Fibroblast of upper back skin (primary cell): ENCODE measurements at regions not wholly inside any gene's neighbourhood (a gene's known extent, or its start where the extent isn't known, plus 50 kb on each side); places are given as distances from the start of the nearest gene placed in this dataset.
"Not testable (repeated sequence)": the region's sequence is repeated elsewhere in the genome, so short reads cannot be mapped to it uniquely, and the experiment has no call there.

ENCODE experiments used
- DNase-seq: peaks from one replicate; pipeline ENCODE4 v3.0.0-alpha.2; 2013

DNA sequence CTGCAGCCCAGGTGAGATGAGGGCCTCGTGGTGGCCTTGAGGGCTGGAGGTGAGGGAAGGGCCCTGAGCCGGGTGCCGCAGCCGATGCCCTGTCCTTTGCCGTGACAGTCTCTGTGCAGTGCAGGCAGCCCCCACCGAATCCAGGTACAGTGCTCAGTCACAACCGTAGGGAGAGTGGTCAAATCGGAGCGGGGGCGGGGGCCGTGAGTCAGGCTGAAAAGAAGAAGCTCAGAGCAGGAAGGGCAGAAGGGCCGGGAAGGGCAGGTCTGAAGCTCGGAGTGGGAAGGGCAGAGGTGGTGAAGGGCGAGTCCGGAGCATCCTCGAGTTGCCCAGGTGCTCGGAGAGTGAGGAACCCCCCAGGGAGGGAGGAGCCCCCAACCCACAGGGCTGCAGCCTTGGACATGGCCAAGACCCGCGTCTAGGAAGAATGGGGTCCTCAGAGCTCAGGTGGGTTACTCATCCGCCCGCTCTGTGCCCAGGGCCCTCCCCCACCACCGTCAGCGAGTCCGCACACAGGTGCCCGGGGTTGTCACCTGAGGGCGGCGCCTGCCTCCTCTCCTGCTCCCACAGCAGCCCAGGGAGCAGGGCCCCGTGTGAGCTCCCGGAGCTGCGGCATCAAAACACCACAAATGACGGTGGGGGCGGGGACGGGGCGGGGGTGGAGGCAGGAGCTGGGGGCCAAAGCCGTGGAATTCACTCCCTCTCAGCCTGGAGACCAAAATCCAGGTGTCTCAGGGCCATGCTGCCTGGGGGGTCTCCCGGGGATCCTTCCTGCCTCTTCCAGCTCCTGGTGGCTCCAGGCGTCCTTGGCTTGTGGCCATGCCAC is 179.7 kb upstream of the ZNF469 start:
- DNase-seq = not testable (repeated sequence)

DNA sequence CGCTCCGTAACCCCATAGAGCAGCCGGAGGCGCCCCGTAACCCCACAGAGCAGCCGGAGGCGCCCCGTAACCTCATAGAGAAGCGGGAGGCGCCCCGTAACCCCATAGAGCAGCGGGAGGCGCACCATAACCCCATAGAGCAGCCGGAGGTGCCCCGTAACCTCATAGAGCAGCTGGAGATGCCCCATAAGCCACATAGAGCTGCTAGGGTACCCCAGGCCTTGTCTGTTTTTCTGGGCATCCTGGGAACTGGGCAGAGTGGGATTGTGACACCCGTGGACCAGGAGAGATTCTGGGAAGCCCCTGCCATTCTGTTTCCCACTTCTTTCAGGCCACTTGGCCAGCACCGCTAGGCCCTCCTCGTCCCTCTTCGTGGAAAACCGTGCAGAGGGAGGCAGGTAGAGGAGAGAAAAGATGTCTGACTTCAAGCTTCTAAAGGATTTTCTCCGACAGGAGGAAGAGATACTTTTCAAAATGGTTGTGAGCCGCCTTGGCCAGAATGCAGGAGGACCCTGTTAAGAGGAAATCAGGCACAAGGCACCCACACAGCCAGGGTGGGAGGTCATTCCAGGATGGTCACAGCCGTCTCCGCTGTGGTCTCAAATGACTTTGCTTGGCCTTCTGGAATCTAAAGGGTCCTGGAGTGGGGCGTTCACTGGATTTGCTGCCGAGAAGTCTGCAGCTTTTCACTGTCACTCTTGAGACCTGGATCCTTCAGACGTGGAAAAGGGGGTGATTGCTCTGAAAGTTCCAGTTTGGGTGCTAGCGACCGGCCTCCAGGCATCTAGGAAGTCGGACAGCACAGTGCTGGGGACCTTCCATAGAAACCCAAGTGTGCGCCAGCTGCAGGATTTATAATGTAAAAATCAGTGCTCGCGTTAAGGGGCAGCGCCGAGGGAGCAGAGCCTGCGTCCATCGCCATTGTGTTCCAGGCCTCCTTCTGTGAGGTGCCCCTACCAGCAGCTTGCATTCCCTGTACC is 178.3 kb upstream of the ZNF469 start:
- not testable (repeated sequence) for DNase-seq

DNA sequence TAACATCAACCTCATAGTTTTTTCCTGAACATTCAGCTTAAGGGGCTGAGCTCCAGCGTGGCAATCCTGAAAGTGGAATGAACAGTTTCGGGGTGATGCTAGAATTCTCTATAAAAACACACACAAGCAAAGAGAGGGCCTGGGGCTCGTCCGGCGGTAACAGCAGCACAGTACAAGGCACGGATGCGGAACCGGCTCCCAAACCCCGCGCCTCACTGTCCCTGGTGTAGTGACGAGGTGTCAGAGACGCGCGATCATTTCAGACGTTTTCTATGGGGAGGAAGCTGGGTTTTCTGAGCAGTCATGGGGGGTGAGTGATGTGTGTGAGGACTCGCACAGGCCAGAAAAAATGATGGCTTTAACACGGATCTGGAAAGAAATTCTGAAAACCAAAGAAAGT is 177.3 kb upstream of the ZNF469 start:
- DNase-seq = not testable (repeated sequence)

DNA sequence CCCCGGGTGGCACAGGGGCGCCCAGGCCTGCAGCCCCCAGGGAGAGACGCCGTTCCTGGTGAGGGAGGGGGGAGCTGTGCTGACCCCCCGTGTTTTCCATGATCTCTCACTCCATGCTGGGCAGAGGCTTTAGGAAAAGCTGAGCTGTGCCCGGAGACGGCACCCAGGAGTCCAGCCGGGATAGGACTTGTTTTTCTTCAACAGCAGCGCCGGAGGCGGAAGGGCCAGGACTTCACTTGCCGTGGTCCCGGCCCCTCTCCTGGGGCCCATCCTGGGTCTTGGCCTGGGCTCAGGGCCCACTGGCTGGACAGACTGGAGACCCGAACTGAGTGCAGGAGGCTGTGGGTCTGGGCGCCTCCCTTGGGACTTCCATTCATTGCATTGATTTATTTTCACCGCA is 176.8 kb upstream of the ZNF469 start:
- not testable (repeated sequence) for DNase-seq

DNA sequence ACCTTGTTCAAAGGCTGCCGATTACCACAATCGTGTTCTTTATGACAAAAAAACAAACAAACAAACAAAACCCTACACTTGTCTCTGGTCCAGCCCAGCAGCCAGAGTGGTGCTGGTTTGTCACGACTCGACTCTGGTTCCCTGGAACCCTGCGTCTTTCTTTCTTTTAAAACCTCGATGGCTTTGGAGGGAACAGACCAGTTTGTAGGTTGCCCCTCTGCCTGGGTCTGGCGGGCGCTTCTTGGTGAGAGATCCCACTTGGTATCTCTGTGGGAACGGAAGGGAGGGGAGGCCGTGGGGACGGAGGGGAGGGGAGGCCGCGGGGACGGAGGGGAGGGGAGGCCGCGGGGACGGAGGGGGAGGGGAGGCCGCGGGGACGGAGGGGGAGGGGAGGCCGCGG is 176.2 kb upstream of the ZNF469 start:
- not testable (repeated sequence) for DNase-seq

DNA sequence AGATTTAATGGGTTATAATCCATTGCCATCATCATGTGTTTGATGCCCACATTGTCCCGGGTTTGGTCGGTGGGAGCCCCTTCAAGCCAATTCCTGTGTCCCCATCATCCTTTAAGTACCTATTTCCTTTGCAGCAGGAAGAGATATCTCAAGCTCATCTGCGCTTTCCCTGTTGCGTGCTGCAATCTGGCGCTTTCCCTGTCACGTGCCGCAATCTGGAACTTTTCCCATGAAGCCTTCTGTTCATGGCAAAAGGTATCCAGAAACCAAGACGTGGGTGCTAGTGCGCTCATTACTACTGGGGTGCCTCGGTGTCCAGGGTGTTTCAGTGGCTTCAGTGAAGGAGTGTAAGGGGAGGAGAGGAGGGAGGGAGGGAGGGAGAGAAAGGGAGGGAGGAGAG is 174.6 kb upstream of the ZNF469 start:
- DNase-seq = no peak

DNA sequence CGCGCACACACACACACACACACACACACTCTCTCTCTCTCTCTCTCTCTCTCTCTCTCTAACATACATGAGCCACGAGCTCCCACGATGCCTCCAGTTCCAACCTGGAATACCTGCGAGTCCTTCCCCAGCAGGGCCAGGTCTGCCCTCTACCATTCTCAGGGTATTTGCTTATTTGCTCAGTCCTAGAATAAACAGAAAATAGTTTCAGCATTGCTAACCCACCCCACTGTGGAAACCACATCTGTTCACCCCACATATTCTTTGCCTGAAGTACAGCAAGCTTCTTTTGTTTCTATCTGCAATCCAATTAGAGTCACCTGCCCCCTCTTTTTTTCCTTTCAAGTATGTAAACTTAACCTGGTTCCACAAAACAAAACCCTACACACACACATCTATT is 174.0 kb upstream of the ZNF469 start:
- DNase-seq = not testable (repeated sequence)

DNA sequence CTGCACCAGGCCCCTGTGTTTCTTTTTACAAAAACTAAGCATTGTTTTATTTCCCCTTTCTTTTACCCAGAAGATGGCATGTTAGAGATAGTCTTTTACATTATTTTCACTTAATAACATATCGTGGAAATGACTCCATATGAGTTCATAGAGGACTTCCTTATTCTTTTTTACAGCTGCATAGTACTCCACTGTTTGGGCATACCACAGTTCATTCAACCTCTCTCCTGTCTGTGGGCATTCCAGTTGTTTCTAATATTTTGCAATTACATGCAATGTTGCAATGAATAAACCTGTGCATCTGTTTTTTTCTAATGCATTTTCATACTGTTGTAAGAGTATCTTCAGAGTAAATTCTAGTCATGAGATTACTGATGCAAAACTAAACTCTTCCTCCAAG is 173.2 kb upstream of the ZNF469 start:
- DNase-seq = not testable (repeated sequence)

DNA sequence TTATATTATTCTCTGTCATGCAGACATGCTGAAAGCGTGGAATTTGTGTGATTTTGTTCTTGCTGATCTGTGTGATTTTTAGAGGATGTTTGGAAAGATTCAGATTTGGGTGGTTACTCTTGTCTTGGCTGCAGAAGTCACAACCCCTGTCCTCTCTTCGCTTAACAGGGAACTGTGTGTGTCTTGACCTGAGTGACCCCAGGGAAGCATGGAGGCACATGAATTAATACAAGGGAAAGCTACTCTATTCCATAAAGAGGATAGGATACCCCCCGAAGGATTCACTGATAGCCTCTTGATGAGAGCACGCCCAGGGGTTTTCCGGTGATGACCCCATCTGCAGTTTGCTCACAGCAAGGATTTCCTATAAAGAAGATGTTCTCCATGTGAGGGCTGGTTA is 168.8 kb upstream of the ZNF469 start:
- DNase-seq = not testable (repeated sequence)

DNA sequence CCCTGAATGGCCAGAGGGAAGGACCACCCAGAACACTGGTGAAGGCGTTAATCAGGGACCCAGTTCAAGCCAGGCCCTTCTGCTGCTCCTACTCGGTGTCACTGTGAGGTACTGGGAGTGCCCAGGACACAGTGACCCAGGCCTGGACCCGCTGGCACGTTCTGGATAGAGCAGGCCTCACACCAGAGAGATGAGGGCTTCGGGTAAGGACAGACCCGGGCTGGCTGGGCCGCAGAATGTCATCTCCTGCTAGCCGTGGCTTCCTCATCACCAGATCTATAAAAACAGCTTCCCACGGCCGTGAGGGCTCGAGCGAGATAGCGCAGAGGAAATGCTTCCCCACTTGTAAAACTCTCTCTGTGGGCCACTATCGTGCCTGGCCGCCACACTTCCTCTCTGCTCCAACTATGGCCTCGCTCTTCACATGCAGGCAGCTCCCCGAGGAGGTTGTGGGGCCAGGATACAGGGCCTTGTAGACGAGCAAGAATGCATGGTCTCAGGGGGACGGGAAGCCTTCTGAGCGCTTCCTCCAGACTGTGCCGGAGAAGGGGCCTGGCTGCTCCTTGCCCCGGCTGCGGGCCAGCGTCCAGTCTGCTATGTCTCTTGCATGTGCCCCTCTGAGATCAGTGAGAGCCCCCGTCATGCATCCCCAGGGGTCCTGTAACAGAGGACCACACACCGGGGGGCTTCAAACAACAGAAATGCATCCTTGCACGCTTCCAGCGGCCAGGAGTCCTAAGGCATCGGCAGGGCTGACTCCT is 161.6 kb upstream of the ZNF469 start:
- DNase-seq = not testable (repeated sequence)

DNA sequence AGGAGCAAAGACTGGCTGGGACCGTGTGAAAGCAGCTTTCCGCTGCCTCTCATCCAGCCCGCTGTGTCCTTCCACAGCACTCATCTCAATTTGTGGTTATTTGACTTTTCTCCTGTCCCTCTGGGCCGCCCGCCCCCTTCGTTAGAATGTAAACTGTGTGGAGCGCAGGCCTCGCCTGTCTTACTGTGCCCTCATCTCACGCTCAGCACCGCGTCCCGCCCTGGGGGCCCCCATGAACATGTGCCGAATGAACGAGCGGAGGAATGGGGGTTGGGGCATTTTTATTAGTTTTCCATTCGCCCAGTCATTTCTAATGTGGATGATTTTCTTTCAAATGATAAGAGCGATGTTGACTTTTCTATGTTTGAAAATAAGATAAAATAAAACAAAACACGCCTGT is 159.1 kb upstream of the ZNF469 start:
- DNase-seq = not testable (repeated sequence)

DNA sequence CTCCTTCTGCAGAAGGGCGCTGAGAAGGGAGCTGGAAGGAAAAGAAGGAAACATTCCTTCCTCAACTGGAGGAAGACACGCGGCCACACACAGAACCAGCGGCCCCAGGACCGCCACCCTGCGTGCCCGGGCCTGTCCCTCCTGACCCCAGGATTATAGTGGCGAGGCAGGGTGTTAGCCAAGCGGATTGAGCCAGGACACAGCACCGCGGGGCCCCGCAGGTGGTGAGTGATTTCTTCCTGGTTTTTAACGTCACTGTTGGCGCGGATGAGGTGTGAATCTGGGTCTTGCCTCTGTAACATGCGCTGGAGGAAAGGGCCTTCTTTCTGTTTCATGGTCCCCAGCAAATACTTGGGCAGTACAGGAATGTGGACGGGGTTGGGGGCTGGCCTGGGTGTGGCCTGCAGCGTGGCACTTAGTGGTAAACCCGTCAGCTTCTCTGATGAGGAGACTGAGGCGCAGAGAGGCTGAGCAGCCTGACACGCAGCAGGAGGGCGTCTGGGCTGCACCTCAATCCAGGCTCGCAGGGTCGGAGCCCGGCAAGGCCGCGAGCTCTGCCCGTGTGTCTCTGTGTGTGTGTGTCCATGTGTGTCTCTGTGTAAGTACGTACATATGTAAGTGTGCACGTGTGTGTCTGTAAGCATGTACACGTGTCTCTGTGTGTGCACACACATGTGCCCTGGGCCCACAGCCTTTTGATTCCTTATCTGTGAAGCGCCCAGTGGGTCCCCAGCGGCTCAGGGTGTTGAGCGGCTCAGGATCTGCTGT is 158.4 kb upstream of the ZNF469 start:
- DNase-seq = not testable (repeated sequence)

DNA sequence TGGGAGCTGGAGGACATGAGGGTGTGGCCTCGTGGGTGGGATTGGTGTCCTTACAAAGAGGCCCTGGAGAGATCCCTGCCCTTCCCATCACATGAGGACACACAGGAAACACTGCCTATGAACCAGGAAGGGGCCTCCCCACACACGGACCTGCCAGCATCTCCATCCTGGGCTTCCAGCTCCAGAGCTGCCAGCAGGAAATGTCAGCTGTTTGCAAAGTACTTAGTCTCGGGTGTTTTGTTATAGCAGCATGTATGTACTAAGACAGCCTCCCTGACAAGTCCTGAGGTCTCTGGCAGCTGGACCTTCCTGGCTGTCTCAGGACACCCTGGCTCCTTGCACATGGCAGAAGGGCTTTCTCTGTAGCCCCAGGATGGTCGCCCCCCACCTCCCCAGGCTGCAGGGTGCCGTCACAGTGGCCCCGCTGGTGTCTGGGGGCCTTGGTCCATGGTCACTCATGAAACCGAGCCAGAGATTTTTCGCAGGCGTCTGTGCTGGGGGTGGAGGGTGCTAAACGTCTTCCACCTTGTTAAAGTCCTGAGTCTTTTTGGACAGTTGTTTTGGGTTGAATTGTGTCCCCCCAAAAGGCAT is 157.0 kb upstream of the ZNF469 start:
- not testable (repeated sequence) for DNase-seq

DNA sequence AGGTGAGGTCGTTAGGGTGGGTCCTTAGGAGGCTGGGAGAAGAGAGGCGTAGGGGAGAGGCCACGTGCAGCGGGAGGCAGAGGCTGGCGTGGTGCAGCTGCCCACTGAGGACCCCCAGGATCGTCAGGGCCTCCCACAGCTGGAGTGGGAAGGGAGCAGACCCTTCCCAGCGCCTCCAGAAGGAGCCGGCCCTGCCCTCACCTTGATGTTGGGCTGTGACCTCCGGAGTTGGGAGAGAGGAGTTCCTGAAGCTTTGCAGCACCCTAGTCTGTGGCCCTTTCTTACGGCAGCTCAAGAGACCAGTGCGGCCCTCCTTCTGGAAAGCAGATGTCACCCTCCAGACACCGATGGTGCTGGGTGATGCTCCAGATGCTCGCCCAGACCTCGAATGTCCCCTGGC is 156.5 kb upstream of the ZNF469 start:
- DNase-seq = not testable (repeated sequence)

DNA sequence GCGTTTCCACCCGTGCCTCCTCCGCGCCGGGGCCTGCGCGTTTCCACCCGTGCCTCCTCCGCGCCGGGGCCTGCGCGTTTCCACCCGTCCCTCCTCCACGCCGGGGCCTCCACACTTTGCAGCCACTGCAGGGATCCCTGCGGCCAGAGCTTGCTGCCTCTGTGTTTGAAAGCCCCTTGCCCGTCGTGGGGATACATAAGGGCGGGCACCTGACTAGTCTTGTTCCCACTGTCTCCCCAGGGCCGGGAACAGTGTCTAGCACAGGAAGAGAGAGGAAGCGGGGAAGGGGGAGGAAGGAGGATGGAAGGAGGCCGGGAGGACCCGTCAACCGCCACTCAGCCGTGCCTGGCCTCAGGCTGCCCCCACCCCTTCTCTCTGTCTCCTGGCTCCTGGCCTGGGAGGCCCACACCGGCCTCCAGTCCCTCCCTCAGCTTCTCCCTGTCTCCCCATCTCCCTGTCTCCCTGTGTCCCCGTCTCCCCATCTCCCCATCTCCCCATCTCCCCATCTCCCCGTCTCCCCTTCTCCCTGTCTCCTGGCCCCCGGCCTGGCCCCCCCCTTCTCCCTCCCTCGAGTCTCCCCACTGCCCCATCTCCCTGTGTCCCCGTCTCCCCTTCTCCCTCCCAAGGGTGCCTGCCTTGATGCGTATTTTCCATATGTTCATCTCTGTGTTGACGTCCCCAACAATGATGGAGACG is 155.6 kb upstream of the ZNF469 start:
- DNase-seq = not testable (repeated sequence)

DNA sequence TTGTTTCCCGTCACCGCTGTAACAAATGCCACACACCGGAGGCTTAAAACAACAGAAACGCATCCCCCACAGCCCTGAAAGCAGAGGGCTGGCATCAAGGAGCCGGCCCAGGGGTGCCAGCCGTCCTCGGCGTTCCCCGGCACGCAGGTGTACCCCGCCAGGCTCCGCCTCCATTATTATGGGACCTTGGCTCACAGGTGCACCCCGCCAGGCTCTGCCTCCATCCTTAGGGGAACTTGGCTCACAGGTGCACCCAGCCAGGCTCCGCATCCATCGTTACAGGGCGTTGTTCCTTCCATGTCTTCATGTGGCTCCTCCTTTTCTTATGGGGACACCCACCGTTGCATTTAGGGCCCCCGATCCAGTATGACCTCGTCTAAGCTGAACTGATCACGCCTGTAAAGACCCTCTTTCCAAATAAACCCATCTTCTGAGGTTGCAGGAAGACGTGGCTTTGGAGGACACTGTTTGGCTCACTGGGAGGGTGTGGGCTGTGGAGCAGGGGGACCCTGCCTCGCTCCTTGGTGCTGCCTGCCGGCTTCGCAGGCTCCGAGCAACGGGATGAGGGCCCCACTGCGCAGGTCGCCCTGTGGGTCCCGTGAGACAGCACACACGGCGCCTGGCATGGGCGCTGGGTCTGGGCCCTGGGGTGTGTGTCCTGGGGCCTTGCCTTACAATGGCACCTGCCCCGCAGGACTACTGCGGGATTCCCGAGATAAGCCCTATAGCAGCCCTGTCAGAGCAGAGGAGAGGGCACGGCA is 154.9 kb upstream of the ZNF469 start:
- not testable (repeated sequence) for DNase-seq

DNA sequence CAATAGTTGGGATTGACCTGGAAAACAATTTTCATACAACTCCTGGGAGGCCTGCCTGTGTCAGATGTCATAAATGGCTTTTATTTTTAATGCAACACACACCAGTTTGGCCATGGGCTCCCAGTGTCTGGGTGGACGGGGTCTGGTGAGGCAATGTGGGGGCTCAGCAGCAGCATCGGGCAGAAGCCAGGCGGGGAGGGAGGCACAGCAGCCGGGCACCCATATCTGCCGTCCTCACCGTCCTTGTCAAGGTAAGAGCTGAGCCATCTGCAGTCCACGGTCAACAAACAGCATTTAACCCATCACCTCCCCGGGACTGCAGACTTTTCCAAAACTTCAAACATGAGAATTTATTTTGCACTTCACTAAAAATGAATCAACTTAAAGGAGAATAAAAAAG is 154.0 kb upstream of the ZNF469 start:
- not testable (repeated sequence) for DNase-seq

DNA sequence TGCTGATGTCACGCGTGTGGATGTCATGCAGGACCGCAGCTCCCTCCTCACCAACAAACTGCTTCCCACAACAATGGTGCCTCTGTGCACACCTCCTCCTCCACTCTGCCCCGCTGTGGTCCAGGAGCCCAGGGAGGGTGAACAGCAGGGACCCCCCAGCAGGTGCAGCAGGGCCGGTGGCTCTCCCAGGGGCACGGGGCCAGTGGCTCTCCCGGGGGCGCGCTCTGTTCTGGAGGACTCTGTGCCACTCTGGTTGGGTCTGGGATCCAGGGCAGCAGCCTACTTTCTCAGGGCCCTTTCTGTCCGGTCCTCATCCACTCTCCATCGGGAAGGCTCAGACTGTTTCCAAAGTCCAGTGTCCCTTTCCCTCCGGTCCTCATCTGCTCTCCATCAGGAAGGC is 153.0 kb upstream of the ZNF469 start:
- DNase-seq = not testable (repeated sequence)

DNA sequence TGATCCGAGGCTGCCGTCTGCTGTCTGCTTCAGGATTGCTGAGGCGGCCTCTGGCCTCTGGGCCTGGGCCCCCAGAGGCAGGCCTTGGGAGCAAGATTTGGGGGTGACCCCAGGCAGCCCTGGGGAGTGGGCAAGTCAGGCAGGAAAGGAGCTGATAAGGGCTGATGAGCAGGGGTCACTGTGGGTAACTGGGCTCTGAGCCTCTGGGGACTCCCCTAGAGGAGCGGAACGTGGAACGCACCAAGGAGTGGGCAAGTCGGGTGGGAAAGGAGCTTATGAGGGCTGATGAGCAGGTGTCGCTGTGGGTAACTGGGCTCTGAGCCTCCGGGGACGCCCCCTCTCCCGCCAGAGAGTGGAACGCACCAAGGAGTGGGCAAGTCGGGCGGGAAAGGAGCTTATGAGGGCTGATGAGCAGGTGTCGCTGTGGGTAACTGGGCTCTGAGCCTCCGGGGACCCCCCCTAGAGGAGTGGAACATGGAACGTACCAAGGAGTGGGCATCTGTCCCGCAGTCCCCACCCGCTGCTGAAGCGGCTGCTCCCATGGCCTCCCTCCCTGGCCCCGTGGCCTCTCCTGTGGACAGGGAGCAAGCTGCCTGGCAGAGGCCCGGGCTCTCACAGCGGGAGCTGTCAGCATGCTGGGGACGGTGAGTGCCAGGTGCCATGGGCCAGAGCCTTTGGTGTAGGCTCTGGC is 152.3 kb upstream of the ZNF469 start:
- not testable (repeated sequence) for DNase-seq
